IMR-90 (cell line): ENCODE measurements at regions not wholly inside any gene's neighbourhood (a gene's known extent, or its start where the extent isn't known, plus 50 kb on each side); places are given as distances from the start of the nearest gene placed in this dataset.

Experiments
- BHLHE40 ChIP-seq: fragments of 150-350 bp; IDR thresholded peaks from 2 replicates; pipeline ENCODE4 v1.6.1; 2016; ENCODE audit warnings: mild to moderate bottlenecking, low read depth, low read length
- CTCF ChIP-seq: conservative IDR thresholded peaks from 2 replicates; pipeline ENCODE4 v1.5.1; 2012; ENCODE audit warnings: mild to moderate bottlenecking, low read depth, low read length, improper control_type of control experiment
- ELK1 ChIP-seq: fragments of 150-350 bp; IDR thresholded peaks from 2 replicates; pipeline ENCODE4 v1.6.1; 2016; ENCODE audit warnings: low read depth, mild to moderate bottlenecking, low read length, moderate library complexity, borderline replicate concordance
- MXI1 ChIP-seq: IDR thresholded peaks from 2 replicates; pipeline ENCODE4 v1.6.1; 2012; ENCODE audit warnings: low read depth, mild to moderate bottlenecking, low read length, moderate library complexity, borderline replicate concordance
- POLR2A ChIP-seq: IDR thresholded peaks from 2 replicates; pipeline ENCODE4 v1.6.1; 2012; ENCODE audit warnings: mild to moderate bottlenecking, low read depth, low read length
- RFX5 ChIP-seq: IDR thresholded peaks from 2 replicates; pipeline ENCODE4 v1.8.0; 2012; ENCODE audit warnings: low read depth, mild to moderate bottlenecking, low read length, moderate library complexity

- TF ChIP-seq RFX5 (no peak), CTCF (no peak), MXI1 (no peak), BHLHE40 (no peak), ELK1 (no peak), POLR2A (no peak)
These were observed 385.1 kb upstream of the DSEL start for GRCh38 chr18:67901573-67901972.
